ENCODE measurements at regions not wholly inside any gene's neighbourhood (a gene's known extent, or its start where the extent isn't known, plus 50 kb on each side); places are given as distances from the start of the nearest gene placed in this dataset.

GRCh38 chr4:134343656-134344055 is 142.1 kb upstream of the PABPC4L start:
- no peak overlapping the region for H3K4me2 ChIP-seq (ENCODE audit: low read length)
- H3K36me3 ChIP-seq (ENCODE audit: control insufficient read depth in 1 of 2, insufficient read depth in 2 of 2, low read length in 2 of 2), result no peaks in the 10 kb centered on the region
- ATAC-seq (no peak), DNase-seq (ENCODE audit: low read depth, low spot score) (no peak)
- H3K4me1 ChIP-seq (ENCODE audit: control insufficient read depth in 1 of 2, insufficient read depth in 2 of 2, low read length in 2 of 2), result no peaks in the 10 kb centered on the region
- H3K9ac ChIP-seq (ENCODE audit: low read length), result no peak overlapping the region
- H2AFZ ChIP-seq (ENCODE audit: low read depth, low read length, poor library complexity, severe bottlenecking), result no peak overlapping the region
- intact Hi-C loops (cut with micrococcal nuclease), result no loop called here
- H3K27me3 ChIP-seq (ENCODE audit: insufficient read depth, low read length), result no peaks in the 10 kb centered on the region
- POLR2A ChIA-PET, result no interaction called here
- H4K20me1 ChIP-seq (ENCODE audit: insufficient read depth), result no peaks in the 10 kb centered on the region
- H3K79me2 ChIP-seq (ENCODE audit: insufficient read depth, low read length), result no peaks in the 10 kb centered on the region
- RAD21 ChIA-PET (ENCODE audit: low non-redundant PET in 1 of 2, low total read pairs in 2 of 2, uncharacterized antibody in 2 of 2, unreplicated experiment in 2 of 2), result no interaction called here
- no TSS peak for BruUV-seq (replicated peaks)
- H3K9me3 ChIP-seq (ENCODE audit: control insufficient read depth in 1 of 2, insufficient read depth in 1 of 2, low read depth in 1 of 2, low read length in 2 of 2), result no peaks in the 10 kb centered on the region
- H3K4me3 ChIP-seq (replicated peaks in 1 of 2; ENCODE audit: low read depth in 1 of 2, low read length in 2 of 2), result no peak overlapping the region
- H3K9me2 ChIP-seq (ENCODE audit: insufficient read depth), result no peaks in the 10 kb centered on the region
- no peak for TF ChIP-seq TCF7L2 (IDR thresholded peaks at IDR 0.05; ENCODE audit: borderline replicate concordance, extremely low read depth, insufficient read depth, insufficient read length)
- TF ChIP-seq CTCF (IDR thresholded peaks at IDR 0.05 in 2 of 3, conservative IDR thresholded peaks at IDR 0.05 in 1 of 3; ENCODE audit: borderline replicate concordance in 1 of 3, insufficient read depth in 1 of 3, low read depth in 2 of 3, low read length in 2 of 3), result no peak
- no peak for TF ChIP-seq ATF3 (IDR thresholded peaks at IDR 0.05)
- TF ChIP-seq JUND (IDR thresholded peaks at IDR 0.05), result no peak
- no peak overlapping the region for H3K27ac ChIP-seq (ENCODE audit: low read depth, low read length)
- CTCF ChIA-PET, result no interaction called here

GRCh38 chr4:134343081-134343480 is 141.5 kb upstream of the PABPC4L start:
- TF ChIP-seq FOSL1 (IDR thresholded peaks at IDR 0.05; ENCODE audit: low read depth), result no peak
- TF ChIP-seq ELF1 (IDR thresholded peaks at IDR 0.05; ENCODE audit: borderline replicate concordance, low read depth), result no peak
- no peak for TF ChIP-seq POLR2AphosphoS5 (IDR thresholded peaks at IDR 0.05; ENCODE audit: low read depth, low read length)
- TF ChIP-seq ZFX (IDR thresholded peaks at IDR 0.05), result no peak
- TF ChIP-seq EZH2 (IDR thresholded peaks at IDR 0.05), result no peak
- no peak for TF ChIP-seq SRF (IDR thresholded peaks at IDR 0.05; ENCODE audit: low read depth)
- TF ChIP-seq RAD21 (IDR thresholded peaks at IDR 0.05; ENCODE audit: low read depth), result no peak
- TF ChIP-seq EGR1 (IDR thresholded peaks at IDR 0.05; ENCODE audit: low read depth), result no peak
- TF ChIP-seq CEBPB (IDR thresholded peaks at IDR 0.05; ENCODE audit: low read depth), result no peak
- TF ChIP-seq TCF7L2 (IDR thresholded peaks at IDR 0.05; ENCODE audit: borderline replicate concordance, extremely low read depth, insufficient read depth, insufficient read length), result no peak
- no peak for TF ChIP-seq ATF3 (IDR thresholded peaks at IDR 0.05)
- TF ChIP-seq POLR2A (IDR thresholded peaks at IDR 0.05; ENCODE audit: borderline replicate concordance, extremely low read depth, insufficient read depth, insufficient read length), result no peak
- no peak for TF ChIP-seq EZH2phosphoT487 (IDR thresholded peaks at IDR 0.05; ENCODE audit: borderline replicate concordance)
- TF ChIP-seq JUND (IDR thresholded peaks at IDR 0.05), result no peak
- no peak for TF ChIP-seq CBX3 (IDR thresholded peaks at IDR 0.05; ENCODE audit: low read depth)
- ChIA-PET POLR2A (no interaction called here), CTCF (no interaction called here), RAD21 (ENCODE audit: low non-redundant PET in 1 of 2, low total read pairs in 2 of 2, uncharacterized antibody in 2 of 2, unreplicated experiment in 2 of 2) (no interaction called here)
- no peak overlapping the region for H3K9ac ChIP-seq (ENCODE audit: low read length)
- no peak overlapping the region for H2AFZ ChIP-seq (ENCODE audit: low read depth, low read length, poor library complexity, severe bottlenecking)
- DNase-seq (ENCODE audit: low read depth, low spot score) (no peak), ATAC-seq (no peak)
- intact Hi-C loops (cut with micrococcal nuclease), result no loop called here
- H3K9me2 ChIP-seq (ENCODE audit: insufficient read depth), result no peaks in the 10 kb centered on the region
- no peaks in the 10 kb centered on the region for H3K9me3 ChIP-seq (ENCODE audit: control insufficient read depth in 1 of 2, insufficient read depth in 1 of 2, low read depth in 1 of 2, low read length in 2 of 2)
- no peaks in the 10 kb centered on the region for H4K20me1 ChIP-seq (ENCODE audit: insufficient read depth)
- H3K27ac ChIP-seq (ENCODE audit: low read depth, low read length), result no peak overlapping the region
- no peaks in the 10 kb centered on the region for H3K79me2 ChIP-seq (ENCODE audit: insufficient read depth, low read length)
- BruUV-seq (replicated peaks), result no TSS peak
- H3K4me2 ChIP-seq (ENCODE audit: low read length), result no peak overlapping the region
- no peak overlapping the region for H3K4me3 ChIP-seq (replicated peaks in 1 of 2; ENCODE audit: low read depth in 1 of 2, low read length in 2 of 2)
- no peaks in the 10 kb centered on the region for H3K27me3 ChIP-seq (ENCODE audit: insufficient read depth, low read length)
- H3K4me1 ChIP-seq (ENCODE audit: control insufficient read depth in 1 of 2, insufficient read depth in 2 of 2, low read length in 2 of 2), result no peaks in the 10 kb centered on the region
- no peaks in the 10 kb centered on the region for H3K36me3 ChIP-seq (ENCODE audit: control insufficient read depth in 1 of 2, insufficient read depth in 2 of 2, low read length in 2 of 2)

Data from HCT116 (cell line).